ENCODE measurements at regions not wholly inside any gene's neighbourhood (a gene's known extent, or its start where the extent isn't known, plus 50 kb on each side); places are given as distances from the start of the nearest gene placed in this dataset.

DNA sequence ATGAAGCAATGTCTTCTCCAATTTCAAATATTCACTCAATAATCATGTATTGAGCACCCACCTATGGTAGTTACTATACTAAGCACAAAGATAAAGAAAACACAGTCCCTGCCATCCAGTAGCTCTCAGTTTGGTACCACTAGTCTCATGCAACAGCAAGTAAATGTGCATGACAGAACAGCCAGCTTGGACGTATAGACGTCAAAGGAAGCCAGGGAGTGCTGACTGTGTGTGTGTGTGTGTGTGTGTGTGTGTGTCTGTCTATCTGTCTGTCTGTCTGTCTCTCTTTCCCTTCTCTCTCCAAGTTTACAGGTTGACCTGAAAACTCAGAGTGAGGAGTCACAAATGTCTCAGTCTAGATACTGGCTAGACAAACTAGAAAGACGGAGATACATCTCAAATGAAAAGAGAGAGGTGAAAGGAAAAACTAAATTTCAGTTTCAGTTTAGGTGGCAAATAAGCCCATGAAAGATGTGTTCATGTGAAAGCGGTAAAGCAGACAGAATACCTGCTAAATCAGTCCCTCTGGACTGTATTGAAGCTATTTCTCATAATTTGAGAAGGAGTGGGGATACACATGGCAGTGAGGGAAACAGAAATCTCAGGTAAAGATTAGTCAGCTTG, 141.1 kb upstream of the PTPRG start:
- H3K27ac ChIP-seq (ENCODE audit: extremely low read length, insufficient read depth, low read length), result no peak overlapping the region

More for the DNA sequence above, 141.1 kb upstream of the PTPRG start:
- H2AFZ ChIP-seq (ENCODE audit: low read length), result no peak overlapping the region
- H3K36me3 ChIP-seq (replicated peaks in 1 of 2; ENCODE audit: control insufficient read depth in 1 of 2, insufficient read depth in 2 of 2, low read length in 2 of 2), result no peaks in the 10 kb centered on the region
- WGBS (ENCODE audit: low lambda C conversion rate), result 45% methylated on average over 4 of the region's 4 CpGs
- DNase-seq (ENCODE audit: low spot score) (no peak), ATAC-seq (no peak), FAIRE-seq (no peak)
- H3K4me1 ChIP-seq (ENCODE audit: insufficient read depth, low read length), result peaks cover 14% of the 10 kb centered on the region
- in situ Hi-C loops (cut with HindIII; ENCODE audit: extremely low pct_ligation_motif_present, low pct_unique_long_range_greater_than_20kb) (no loop called here), intact Hi-C loops (cut with micrococcal nuclease; ENCODE audit: unreplicated experiment) (no loop called here)
- H3K9me3 ChIP-seq (ENCODE audit: low read length), result no peaks in the 10 kb centered on the region
- H3K4me3 ChIP-seq (replicated peaks in 1 of 3; ENCODE audit: insufficient read depth in 1 of 3, low read depth in 2 of 3, low read length in 3 of 3), result no peak overlapping the region
- TF ChIP-seq ZNF709 (CRISPR knock-in tag; IDR thresholded peaks at IDR 0.05), result no peak
- no peak for TF ChIP-seq ISL2 (CRISPR knock-in tag; IDR thresholded peaks at IDR 0.05)
- TF ChIP-seq, protein P1, sequence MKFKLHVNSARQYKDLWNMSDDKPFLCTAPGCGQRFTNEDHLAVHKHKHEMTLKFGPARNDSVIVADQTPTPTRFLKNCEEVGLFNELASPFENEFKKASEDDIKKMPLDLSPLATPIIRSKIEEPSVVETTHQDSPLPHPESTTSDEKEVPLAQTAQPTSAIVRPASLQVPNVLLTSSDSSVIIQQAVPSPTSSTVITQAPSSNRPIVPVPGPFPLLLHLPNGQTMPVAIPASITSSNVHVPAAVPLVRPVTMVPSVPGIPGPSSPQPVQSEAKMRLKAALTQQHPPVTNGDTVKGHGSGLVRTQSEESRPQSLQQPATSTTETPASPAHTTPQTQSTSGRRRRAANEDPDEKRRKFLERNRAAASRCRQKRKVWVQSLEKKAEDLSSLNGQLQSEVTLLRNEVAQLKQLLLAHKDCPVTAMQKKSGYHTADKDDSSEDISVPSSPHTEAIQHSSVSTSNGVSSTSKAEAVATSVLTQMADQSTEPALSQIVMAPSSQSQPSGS (CRISPR knock-in tag; IDR thresholded peaks at IDR 0.05), result no peak
- no peak for TF ChIP-seq KAT2B (IDR thresholded peaks at IDR 0.05; ENCODE audit: borderline replicate concordance, low read depth, low read length)
- TF ChIP-seq MYPOP (CRISPR knock-in tag; IDR thresholded peaks at IDR 0.05), result no peak
- no peak for TF ChIP-seq DMTF1 (CRISPR knock-in tag; IDR thresholded peaks at IDR 0.05)
- TF ChIP-seq SCMH1 (CRISPR knock-in tag; IDR thresholded peaks at IDR 0.05; ENCODE audit: borderline replicate concordance), result no peak
- TF ChIP-seq MATR3 (CRISPR knock-in tag; IDR thresholded peaks at IDR 0.05), result no peak
- TF ChIP-seq HOXA5 (CRISPR knock-in tag; IDR thresholded peaks at IDR 0.05), result no peak
- no peak overlapping the region for H3K9ac ChIP-seq (ENCODE audit: insufficient read depth, low read depth, low read length)
- no peaks in the 10 kb centered on the region for H3K79me2 ChIP-seq (ENCODE audit: insufficient read depth, low read length)
- ChIA-PET POLR2A (no interaction called here), CTCF (ENCODE audit: low intra/inter-chr PET ratio, low total read pairs) (no interaction called here)
- no peak overlapping the region for H3K4me2 ChIP-seq (ENCODE audit: low read depth, low read length)
- no peaks in the 10 kb centered on the region for H4K20me1 ChIP-seq (ENCODE audit: insufficient read depth, low read length)
- BruUV-seq (replicated peaks), result no TSS peak
- H3K27me3 ChIP-seq (ENCODE audit: control insufficient read depth in 1 of 2, insufficient read depth in 2 of 2, low read length in 2 of 2), result no peaks in the 10 kb centered on the region
